Peyer's patch (tissue), 4 donors: ENCODE measurements at regions not wholly inside any gene's neighbourhood (a gene's known extent, or its start where the extent isn't known, plus 50 kb on each side); places are given as distances from the start of the nearest gene placed in this dataset.

ENCODE experiments used
- CTCF ChIP-seq, 6 experiments: fragments of 450-650 bp in 4 of 6; fragments of 200-600 bp in 2 of 6; sonication (generic) in 1 of 6; IDR thresholded peaks; one replicate each; pipeline ENCODE4 v1.5.1; 2017 to 2019; ENCODE audit warnings: antibody characterized with exemption in 6 of 6, mild to moderate bottlenecking in 3 of 6, moderate library complexity in 1 of 6
- POLR2A ChIP-seq, 2 donors: fragments of 450-650 bp; IDR thresholded peaks; one replicate each; pipeline ENCODE4 v1.5.1; 2017; ENCODE audit warnings: antibody characterized with exemption in 2 of 2, mild to moderate bottlenecking in 2 of 2, moderate library complexity in 2 of 2

GRCh38 chr4:18698119-18698883 is 676.7 kb upstream of the LCORL start:
- no peak for TF ChIP-seq CTCF (IDR thresholded peaks at IDR 0.05)
- no peak for TF ChIP-seq POLR2A (IDR thresholded peaks at IDR 0.05)
